CD1c-positive myeloid dendritic cell (primary cell): ENCODE measurements at regions not wholly inside any gene's neighbourhood (a gene's known extent, or its start where the extent isn't known, plus 50 kb on each side); places are given as distances from the start of the nearest gene placed in this dataset.
"Not testable (repeated sequence)": the region's sequence is repeated elsewhere in the genome, so short reads cannot be mapped to it uniquely, and the experiment has no call there.

Experiments
- DNase-seq: peaks from one replicate; pipeline ENCODE4 v3.0.0-alpha.2; 2016; ENCODE audit errors: extremely low spot score

- DNase-seq, result no peak
These were observed 508.6 kb downstream of the ADCYAP1 start for GRCh38 chr18:1413323-1413675.

- no peak for DNase-seq
These were observed 511.4 kb downstream of the ADCYAP1 start for GRCh38 chr18:1416074-1416473.

GRCh38 chr18:1421502-1421901, 516.8 kb downstream of the ADCYAP1 start:
- no peak for DNase-seq

- DNase-seq, result no peak
These were observed 518.0 kb downstream of the ADCYAP1 start for GRCh38 chr18:1422634-1423033.

GRCh38 chr18:1425679-1426078, 521.0 kb downstream of the ADCYAP1 start:
- no peak for DNase-seq

GRCh38 chr18:1435487-1435886, 530.8 kb downstream of the ADCYAP1 start:
- DNase-seq, result no peak

GRCh38 chr18:1436199-1436598, 531.5 kb downstream of the ADCYAP1 start:
- DNase-seq, result no peak

- DNase-seq, result no peak
These were observed 533.8 kb downstream of the ADCYAP1 start for GRCh38 chr18:1438458-1438910.

- DNase-seq, result no peak
These were observed 534.3 kb downstream of the ADCYAP1 start for GRCh38 chr18:1438967-1439366.

- DNase-seq, result not testable (repeated sequence)
These were observed 539.4 kb downstream of the ADCYAP1 start for GRCh38 chr18:1444062-1444461.

- no peak for DNase-seq
These were observed 542.1 kb downstream of the ADCYAP1 start for GRCh38 chr18:1446765-1447164.

GRCh38 chr18:1452821-1453220, 548.1 kb downstream of the ADCYAP1 start:
- no peak for DNase-seq

- DNase-seq, result no peak
These were observed 550.9 kb downstream of the ADCYAP1 start for GRCh38 chr18:1455605-1456004.

- DNase-seq, result no peak
These were observed 553.9 kb downstream of the ADCYAP1 start for GRCh38 chr18:1458547-1458946.

GRCh38 chr18:1463981-1464380, 559.3 kb downstream of the ADCYAP1 start:
- DNase-seq, result no peak

GRCh38 chr18:1464444-1465217, 560.0 kb downstream of the ADCYAP1 start:
- no peak for DNase-seq

GRCh38 chr18:1466035-1466434, 561.4 kb downstream of the ADCYAP1 start:
- DNase-seq, result no peak

- no peak for DNase-seq
These were observed 562.8 kb downstream of the ADCYAP1 start for GRCh38 chr18:1467461-1467964.

GRCh38 chr18:1468550-1468949, 563.9 kb downstream of the ADCYAP1 start:
- no peak for DNase-seq

- no peak for DNase-seq
These were observed 571.2 kb downstream of the ADCYAP1 start for GRCh38 chr18:1475867-1476266.

GRCh38 chr18:1480309-1480708, 575.6 kb downstream of the ADCYAP1 start:
- no peak for DNase-seq

GRCh38 chr18:1481577-1481976, 576.9 kb downstream of the ADCYAP1 start:
- no peak for DNase-seq

GRCh38 chr18:1483385-1483784, 578.7 kb downstream of the ADCYAP1 start:
- no peak for DNase-seq

GRCh38 chr18:1487457-1487856, 582.8 kb downstream of the ADCYAP1 start:
- no peak for DNase-seq
